ENCODE measurements at regions not wholly inside any gene's neighbourhood (a gene's known extent, or its start where the extent isn't known, plus 50 kb on each side); places are given as distances from the start of the nearest gene placed in this dataset.
A peak's percentile ranks its signal among the peaks of the same experiment; 100 is the strongest.

GRCh38 chr9:95822583-95823431, 52.7 kb upstream of the ERCC6L2 start:
- Histone ChIP-seq H3K9me2 (replicated peaks; ENCODE audit: low read length) (no peaks in the 10 kb centered on the region), H4K20me1 (ENCODE audit: low read length) (no peaks in the 10 kb centered on the region), H3K4me1 (ENCODE audit: insufficient read depth, low read length) (peaks cover 25% of the 10 kb centered on the region), H2AFZ (ENCODE audit: low read length) (peak overlapping the region; percentile 72), H3K9me3 (ENCODE audit: low read length) (no peaks in the 10 kb centered on the region), H3K36me3 (ENCODE audit: low read depth, low read length) (no peaks in the 10 kb centered on the region), H3F3A (ENCODE audit: low read length, unreplicated experiment) (peaks cover 11% of the 10 kb centered on the region), H3K4me3 (ENCODE audit: low read length) (peak overlapping the region; percentile 26; the same call in 1 of the 2 replicates), H3K4me2 (ENCODE audit: low read length) (peak overlapping the region; percentile 71), H3K79me2 (ENCODE audit: low read length) (no peaks in the 10 kb centered on the region), H3K9ac (ENCODE audit: low read length) (no peak overlapping the region), H3K27ac (ENCODE audit: low read length) (peak overlapping the region; percentile 66), H3K27me3 (ENCODE audit: low read length) (no peaks in the 10 kb centered on the region)
- ChIA-PET POLR2A (ENCODE audit: unreplicated experiment) (no interaction called here), CTCF (interaction anchor here (0.6 kb wide), 1 partner anchor 111 kb away, joined by 4 read pairs; no protein-coding TSS in a partner anchor)
- ATAC-seq (peak; percentile 93), DNase-seq (peak; percentile 89)
- intact Hi-C loops (cut with micrococcal nuclease), result loop anchor here (2.0 kb wide), 1 partner anchor 42 kb away; no protein-coding TSS in a partner anchor
- no peak for TF ChIP-seq EZH2 (IDR thresholded peaks at IDR 0.05; ENCODE audit: low read length, unreplicated experiment)
- TF ChIP-seq CTCF (conservative IDR thresholded peaks at IDR 0.05; ENCODE audit: low read depth, low read length), result no peak
- peak; percentile 84 for TF ChIP-seq EZH2phosphoT487 (IDR thresholded peaks at IDR 0.05; ENCODE audit: borderline replicate concordance, low read length)
- no TSS peak for BruUV-seq (replicated peaks)

- H3K27ac ChIP-seq (ENCODE audit: low read length), result peak overlapping the region; percentile 66; the same call in 1 of the 2 replicates
- ATAC-seq, result no peak
- CTCF ChIA-PET, result no interaction called here
Observed at GRCh38 chr9:95822015-95822414, 53.5 kb upstream of the ERCC6L2 start.

More at GRCh38 chr9:95822015-95822414, 53.5 kb upstream of the ERCC6L2 start:
- Histone ChIP-seq H3K4me1 (ENCODE audit: insufficient read depth, low read length) (peaks cover 27% of the 10 kb centered on the region), H3K4me3 (ENCODE audit: low read length) (no peak overlapping the region), H2AFZ (ENCODE audit: low read length) (no peak overlapping the region), H3K9me2 (replicated peaks; ENCODE audit: low read length) (no peaks in the 10 kb centered on the region), H3K4me2 (ENCODE audit: low read length) (peak overlapping the region; percentile 71), H3K9ac (ENCODE audit: low read length) (no peak overlapping the region), H3K36me3 (ENCODE audit: low read depth, low read length) (no peaks in the 10 kb centered on the region), H3K9me3 (ENCODE audit: low read length) (no peaks in the 10 kb centered on the region), H3K27me3 (ENCODE audit: low read length) (no peaks in the 10 kb centered on the region), H4K20me1 (ENCODE audit: low read length) (no peaks in the 10 kb centered on the region), H3K79me2 (ENCODE audit: low read length) (no peaks in the 10 kb centered on the region), H3F3A (ENCODE audit: low read length, unreplicated experiment) (peaks cover 11% of the 10 kb centered on the region)
- TF ChIP-seq EZH2 (IDR thresholded peaks at IDR 0.05; ENCODE audit: low read length, unreplicated experiment) (no peak), EZH2phosphoT487 (IDR thresholded peaks at IDR 0.05; ENCODE audit: borderline replicate concordance, low read length) (no peak), CTCF (conservative IDR thresholded peaks at IDR 0.05; ENCODE audit: low read depth, low read length) (no peak)
- POLR2A ChIA-PET (ENCODE audit: unreplicated experiment), result no interaction called here
- DNase-seq, result no peak
- intact Hi-C loops (cut with micrococcal nuclease), result loop anchor here (2.0 kb wide), 1 partner anchor 43 kb away; no protein-coding TSS in a partner anchor
- no TSS peak for BruUV-seq (replicated peaks)

Measured in PC-3 (cell line).